Activated effector memory CD4-positive, alpha-beta T cell treated with Interleukin-2 at 50 U/mL for 16 hours (primary cell): ENCODE measurements at regions not wholly inside any gene's neighbourhood (a gene's known extent, or its start where the extent isn't known, plus 50 kb on each side); places are given as distances from the start of the nearest gene placed in this dataset.

ENCODE experiments used
- DNase-seq: peaks from one replicate; pipeline ENCODE4 v3.0.0-alpha.2; 2020

- DNase-seq, result no peak
Measured at GRCh38 chr3:124588036-124588435, 142.2 kb upstream of the UMPS start.

- DNase-seq, result no peak
Measured at GRCh38 chr3:124588794-124589193, 141.5 kb upstream of the UMPS start.

DNA sequence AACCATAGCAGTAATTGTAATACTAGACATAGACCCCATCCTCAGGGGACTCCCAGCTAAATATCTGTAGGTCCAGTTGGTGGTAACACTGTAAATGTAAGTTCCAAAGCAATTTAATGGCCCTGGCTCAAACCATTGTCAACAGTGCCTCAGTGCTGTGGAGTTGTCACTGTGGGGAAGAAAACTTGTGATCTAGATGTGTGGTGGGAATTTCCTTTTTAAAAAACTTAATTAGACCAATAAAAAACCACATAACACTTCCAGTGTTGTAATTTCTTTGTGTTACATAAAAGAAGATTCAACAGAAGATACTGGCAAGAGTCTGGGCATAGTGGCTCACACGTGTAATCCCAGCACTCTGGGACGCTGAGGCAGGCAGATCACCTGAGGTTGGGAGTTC, 138.6 kb upstream of the UMPS start:
- DNase-seq, result no peak

GRCh38 chr3:124592658-124593441, 137.4 kb upstream of the UMPS start:
- DNase-seq, result no peak

- DNase-seq, result no peak
Measured at GRCh38 chr3:124593442-124593829, 136.8 kb upstream of the UMPS start.

DNA sequence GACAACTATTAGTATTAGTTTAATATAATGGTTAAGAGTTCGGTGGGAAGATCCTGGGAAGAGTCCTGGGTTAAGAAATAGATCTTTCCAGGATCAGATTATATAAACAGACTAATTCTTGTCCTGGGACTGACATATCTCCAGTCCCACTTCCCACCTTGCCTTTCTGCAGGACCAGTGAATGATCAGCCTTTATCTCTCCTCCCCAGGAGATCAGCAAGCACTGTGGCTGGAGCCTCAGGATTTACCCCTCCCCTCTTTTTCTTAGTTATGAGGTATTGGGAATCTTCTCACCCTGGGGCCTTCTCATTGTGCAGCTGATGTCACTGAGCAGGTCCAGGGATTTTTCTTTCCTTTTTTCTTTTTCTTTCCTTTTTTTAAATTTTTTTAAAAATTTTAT, 135.7 kb upstream of the UMPS start:
- no peak for DNase-seq

DNA sequence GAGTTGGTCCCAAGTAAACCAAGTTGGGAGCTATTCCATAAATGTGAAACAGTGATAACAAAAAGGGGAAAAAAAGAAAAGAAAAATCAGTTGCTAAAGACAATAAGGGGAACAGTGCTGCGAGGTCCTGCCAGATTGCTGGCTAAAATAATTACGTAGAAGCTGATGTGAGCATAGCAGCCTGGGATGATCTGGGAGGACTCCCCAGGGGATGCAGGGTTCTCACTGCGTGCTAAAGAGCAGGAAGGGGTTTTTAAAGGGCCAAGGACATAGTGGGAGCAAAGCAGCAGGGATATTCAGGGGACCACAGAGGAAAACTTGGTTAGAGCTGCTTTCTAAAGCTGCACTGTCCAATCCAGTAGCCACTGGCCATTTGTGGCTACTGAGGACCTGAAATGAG, 133.0 kb upstream of the UMPS start:
- DNase-seq, result no peak

- no peak for DNase-seq
Measured at GRCh38 chr3:124597979-124598378, 132.3 kb upstream of the UMPS start.

GRCh38 chr3:124599147-124599765, 131.0 kb upstream of the UMPS start:
- DNase-seq, result no peak

DNA sequence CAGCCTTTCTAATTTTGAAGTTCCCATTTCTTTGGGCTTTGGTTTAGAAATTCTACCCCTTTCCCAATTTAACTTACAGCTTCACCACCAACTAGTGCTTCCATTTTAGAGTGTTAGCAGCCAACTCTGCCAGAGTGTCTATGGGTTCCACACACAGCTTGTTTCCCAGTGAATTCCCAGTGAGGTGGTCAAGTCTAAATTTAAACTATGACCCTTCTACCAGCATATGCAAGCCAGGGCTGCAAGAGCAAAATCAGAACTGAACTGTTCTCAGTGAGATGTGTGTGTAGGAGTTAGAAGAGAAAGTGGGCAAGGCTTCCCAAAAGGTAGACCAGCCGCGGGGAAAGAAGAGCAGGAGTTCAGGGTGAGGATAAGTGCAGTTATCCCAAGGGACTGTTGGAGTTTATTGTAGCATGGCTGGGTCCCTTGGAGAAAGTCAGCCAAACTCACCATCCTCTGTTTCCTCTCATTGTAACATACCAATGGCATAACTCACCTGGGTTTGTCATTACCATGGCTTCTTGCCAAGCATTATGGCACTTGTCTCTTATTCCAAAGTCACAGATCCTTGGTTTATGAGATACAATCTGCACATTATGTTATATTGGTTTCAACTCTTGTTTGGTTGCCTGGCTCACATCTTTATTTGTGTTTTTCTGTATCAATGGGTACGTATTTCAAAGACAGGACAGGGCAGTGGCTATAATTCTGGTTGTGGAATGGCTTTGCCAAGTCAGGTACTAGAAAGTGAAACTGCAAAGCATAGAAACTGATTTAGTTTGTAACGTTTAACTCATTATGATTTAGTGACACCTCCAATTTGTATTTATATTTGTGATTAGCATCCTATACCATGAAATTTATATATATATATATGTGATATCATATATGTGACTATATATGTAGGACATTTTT, 130.2 kb upstream of the UMPS start:
- no peak for DNase-seq

DNA sequence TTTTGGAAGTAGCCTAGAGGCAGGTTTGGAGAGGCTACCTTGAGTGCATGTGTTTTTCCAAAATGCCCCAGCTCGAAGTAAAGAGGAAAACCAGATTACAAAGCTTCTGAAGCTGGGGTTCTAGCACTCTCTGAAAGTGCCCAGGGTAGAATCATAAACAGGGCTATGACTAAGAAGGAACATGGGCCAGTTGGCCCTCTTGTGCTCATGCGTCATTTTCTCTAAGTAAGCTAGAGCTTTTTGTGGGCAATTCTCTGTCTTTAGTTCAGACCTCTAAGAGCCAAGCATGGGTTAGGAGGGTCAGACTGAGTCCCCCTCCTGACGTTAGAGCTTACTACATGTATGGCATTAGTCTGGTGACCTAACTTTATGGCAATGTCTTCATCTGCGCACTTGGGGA, 129.5 kb upstream of the UMPS start:
- no peak for DNase-seq

GRCh38 chr3:124601190-124601589, 129.1 kb upstream of the UMPS start:
- no peak for DNase-seq

GRCh38 chr3:124602980-124603627, 127.1 kb upstream of the UMPS start:
- DNase-seq, result no peak

DNA sequence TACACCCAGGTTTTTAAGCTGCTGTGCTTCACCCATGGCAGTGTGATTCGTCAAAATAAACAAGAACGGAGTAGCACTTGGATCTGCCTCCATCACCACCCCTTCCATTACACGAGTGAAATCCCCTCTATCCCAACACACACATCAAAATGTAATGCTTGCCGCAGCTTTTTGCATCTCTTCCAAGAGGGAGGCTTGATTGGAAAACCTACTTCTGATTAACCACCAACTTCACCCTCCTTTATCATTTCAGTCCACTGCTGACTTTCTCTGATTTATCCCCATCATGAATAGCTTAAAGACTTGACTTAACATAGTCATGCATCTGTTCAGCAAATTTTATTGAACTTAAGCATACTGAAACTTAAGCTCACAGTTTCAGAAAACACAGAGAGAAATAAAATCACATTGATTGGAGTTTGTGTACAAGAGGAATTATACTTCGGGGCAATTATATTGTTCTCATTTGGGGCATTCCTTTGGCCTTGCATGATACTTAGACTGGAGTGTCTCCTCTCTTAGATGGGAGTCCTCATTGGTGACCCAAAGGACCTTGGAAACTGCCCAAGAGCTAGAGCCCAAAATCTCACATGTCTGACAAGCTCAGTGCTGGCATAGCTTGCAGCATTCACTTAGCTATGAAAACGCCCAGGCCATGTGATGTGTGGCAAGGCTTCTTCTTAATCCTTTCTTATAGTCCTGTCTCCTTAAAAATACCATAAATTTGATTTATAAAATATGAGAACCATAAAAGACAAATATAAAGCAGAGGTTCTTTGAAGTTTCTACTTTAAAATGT, 124.3 kb upstream of the UMPS start:
- DNase-seq, result no peak

DNA sequence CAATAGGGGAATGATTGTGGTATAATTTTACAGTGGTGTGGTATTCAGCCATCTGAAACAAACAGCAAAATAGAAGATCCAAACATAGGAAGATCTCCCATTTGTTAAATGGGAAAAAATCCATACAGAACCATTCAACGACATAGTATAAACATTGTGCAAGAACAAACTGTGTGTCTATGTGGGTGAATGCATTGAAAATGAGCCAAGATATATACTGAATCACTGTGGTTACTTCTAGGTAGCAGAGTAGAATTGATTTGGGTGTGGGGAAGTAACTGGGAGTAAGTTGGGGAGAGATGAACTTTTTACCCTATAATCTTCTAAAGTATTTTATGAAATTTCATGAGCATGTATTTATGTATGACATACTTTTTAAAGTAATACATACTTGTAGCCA, 123.1 kb upstream of the UMPS start:
- DNase-seq, result no peak

- no peak for DNase-seq
Measured at GRCh38 chr3:124609402-124609801, 120.8 kb upstream of the UMPS start.

DNA sequence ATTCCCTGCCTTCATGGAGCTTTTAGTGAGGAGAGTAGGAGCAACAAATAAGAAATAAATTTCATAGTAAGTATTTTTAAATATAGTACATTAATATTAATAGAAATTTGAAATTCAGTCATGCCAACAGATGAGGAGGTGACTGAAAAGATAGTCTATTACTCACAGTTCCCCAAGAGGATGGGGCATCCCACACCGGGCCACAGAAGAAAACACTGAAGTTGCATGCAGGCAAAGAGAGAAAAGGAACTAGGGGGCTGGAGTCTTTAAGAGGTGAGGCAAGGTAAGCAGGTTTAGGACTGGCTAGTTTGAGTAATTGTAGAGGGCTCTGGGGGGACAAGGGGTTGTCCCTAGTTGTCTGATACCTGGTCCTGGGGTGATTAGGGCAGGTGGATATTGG, 120.1 kb upstream of the UMPS start:
- DNase-seq, result no peak

GRCh38 chr3:124611520-124611919, 118.7 kb upstream of the UMPS start:
- no peak for DNase-seq

- DNase-seq, result no peak
Measured at GRCh38 chr3:124615896-124616543, 114.2 kb upstream of the UMPS start.

GRCh38 chr3:124617177-124617576, 113.1 kb upstream of the UMPS start:
- DNase-seq, result no peak

DNA sequence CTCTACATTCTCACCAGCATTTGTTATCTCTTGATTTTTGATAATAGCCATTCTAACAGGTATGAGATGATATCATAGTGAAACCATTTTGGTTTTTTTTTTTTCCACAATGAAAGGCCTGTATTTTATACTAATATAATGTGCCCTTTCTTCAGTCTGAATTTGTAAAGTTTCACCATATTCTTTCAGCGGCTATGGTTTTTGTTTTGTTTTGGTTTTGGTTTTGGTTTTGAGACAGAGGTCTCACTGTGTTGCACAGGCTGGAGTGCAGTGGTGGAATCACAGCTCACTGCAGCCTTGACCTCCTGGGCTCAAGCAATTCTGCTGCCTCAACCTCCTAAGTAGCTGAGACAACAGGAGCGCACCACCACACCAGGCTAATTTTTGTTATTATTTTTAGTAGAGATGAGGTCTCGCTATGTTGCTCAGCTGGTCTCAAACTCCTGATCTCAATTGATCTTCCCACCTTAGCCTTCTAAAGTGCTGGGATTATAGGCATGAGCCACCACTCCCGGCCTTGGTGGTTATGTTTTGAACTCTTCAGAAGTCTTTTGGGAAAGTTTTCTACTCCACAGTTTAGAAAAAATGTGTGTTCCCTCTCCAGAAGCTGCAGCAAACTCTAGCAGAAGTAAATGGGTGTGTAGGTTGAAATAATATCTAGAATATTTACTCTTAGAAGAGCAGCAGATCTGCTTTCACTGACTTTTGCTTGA, 110.2 kb upstream of the UMPS start:
- DNase-seq, result no peak
